Tibial nerve (tissue), 4 donors: ENCODE measurements at regions not wholly inside any gene's neighbourhood (a gene's known extent, or its start where the extent isn't known, plus 50 kb on each side); places are given as distances from the start of the nearest gene placed in this dataset.

ENCODE experiments used
- EP300 ChIP-seq, 2 donors: sonication (generic); formaldehyde crosslinking; IDR thresholded peaks; one replicate each; pipeline ENCODE4 v1.6.1; 2017; ENCODE audit warnings: antibody characterized with exemption in 2 of 2, mild to moderate bottlenecking in 1 of 2
- POLR2A ChIP-seq, 2 donors: fragments of 450-650 bp; IDR thresholded peaks; one replicate each; pipeline ENCODE4 v1.6.1; 2017; ENCODE audit warnings: antibody characterized with exemption in 2 of 2, mild to moderate bottlenecking in 2 of 2, moderate library complexity in 2 of 2
- TF ChIP-seq, protein P1 (sequence below), 5 experiments: fragments of 200-600 bp in 3 of 5; fragments of 450-650 bp in 2 of 5; sonication (generic) in 3 of 5; IDR thresholded peaks; one replicate each; pipeline ENCODE4 v1.5.1; 2016 to 2019; ENCODE audit warnings: antibody characterized with exemption in 5 of 5, mild to moderate bottlenecking in 3 of 5, moderate library complexity in 2 of 5

GRCh38 chr1:230537456-230537855, 104.8 kb upstream of the COG2 start:
- TF ChIP-seq, protein P1, sequence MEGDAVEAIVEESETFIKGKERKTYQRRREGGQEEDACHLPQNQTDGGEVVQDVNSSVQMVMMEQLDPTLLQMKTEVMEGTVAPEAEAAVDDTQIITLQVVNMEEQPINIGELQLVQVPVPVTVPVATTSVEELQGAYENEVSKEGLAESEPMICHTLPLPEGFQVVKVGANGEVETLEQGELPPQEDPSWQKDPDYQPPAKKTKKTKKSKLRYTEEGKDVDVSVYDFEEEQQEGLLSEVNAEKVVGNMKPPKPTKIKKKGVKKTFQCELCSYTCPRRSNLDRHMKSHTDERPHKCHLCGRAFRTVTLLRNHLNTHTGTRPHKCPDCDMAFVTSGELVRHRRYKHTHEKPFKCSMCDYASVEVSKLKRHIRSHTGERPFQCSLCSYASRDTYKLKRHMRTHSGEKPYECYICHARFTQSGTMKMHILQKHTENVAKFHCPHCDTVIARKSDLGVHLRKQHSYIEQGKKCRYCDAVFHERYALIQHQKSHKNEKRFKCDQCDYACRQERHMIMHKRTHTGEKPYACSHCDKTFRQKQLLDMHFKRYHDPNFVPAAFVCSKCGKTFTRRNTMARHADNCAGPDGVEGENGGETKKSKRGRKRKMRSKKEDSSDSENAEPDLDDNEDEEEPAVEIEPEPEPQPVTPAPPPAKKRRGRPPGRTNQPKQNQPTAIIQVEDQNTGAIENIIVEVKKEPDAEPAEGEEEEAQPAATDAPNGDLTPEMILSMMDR (IDR thresholded peaks at IDR 0.05) = no peak
- no peak for TF ChIP-seq POLR2A (IDR thresholded peaks at IDR 0.05)
- TF ChIP-seq EP300 (IDR thresholded peaks at IDR 0.05) = no peak
